ENCODE measurements at regions not wholly inside any gene's neighbourhood (a gene's known extent, or its start where the extent isn't known, plus 50 kb on each side); places are given as distances from the start of the nearest gene placed in this dataset.

- TF ChIP-seq RAD21 (IDR thresholded peaks at IDR 0.05; ENCODE audit: low read depth) = no peak
- no peak for TF ChIP-seq EP300 (IDR thresholded peaks at IDR 0.05; ENCODE audit: borderline replicate concordance)
- no peak for TF ChIP-seq MAX (IDR thresholded peaks at IDR 0.05)
- no peak for TF ChIP-seq REST (IDR thresholded peaks at IDR 0.05; ENCODE audit: low read depth)
- no peak for TF ChIP-seq YY1 (IDR thresholded peaks at IDR 0.05; ENCODE audit: low read depth)
- TF ChIP-seq USF1 (IDR thresholded peaks at IDR 0.05) = no peak
- TF ChIP-seq CEBPB (IDR thresholded peaks at IDR 0.05) = no peak
- TF ChIP-seq TCF12 (IDR thresholded peaks at IDR 0.05; ENCODE audit: low read depth) = no peak
- TF ChIP-seq FOXM1 (IDR thresholded peaks at IDR 0.05; ENCODE audit: borderline replicate concordance, low read depth) = no peak
- no peak for TF ChIP-seq TEAD4 (IDR thresholded peaks at IDR 0.05)
- no peak for TF ChIP-seq TAF1 (IDR thresholded peaks at IDR 0.05; ENCODE audit: low read depth)
- TF ChIP-seq NFIC (IDR thresholded peaks at IDR 0.05) = no peak
- TF ChIP-seq EGR1 (IDR thresholded peaks at IDR 0.05) = no peak
- TF ChIP-seq CREB1 (IDR thresholded peaks at IDR 0.05; ENCODE audit: low read depth) = no peak
- TF ChIP-seq ZBTB7A (IDR thresholded peaks at IDR 0.05; ENCODE audit: low read depth) = no peak
Observed at GRCh38 chr1:98086156-98086555, 165.3 kb upstream of the DPYD start.

- TF ChIP-seq RAD21 (IDR thresholded peaks at IDR 0.05; ENCODE audit: low read depth) = no peak
- TF ChIP-seq EP300 (IDR thresholded peaks at IDR 0.05; ENCODE audit: borderline replicate concordance) = no peak
- TF ChIP-seq TAF1 (IDR thresholded peaks at IDR 0.05; ENCODE audit: low read depth) = no peak
- no peak for TF ChIP-seq YY1 (IDR thresholded peaks at IDR 0.05; ENCODE audit: low read depth)
- TF ChIP-seq TCF12 (IDR thresholded peaks at IDR 0.05; ENCODE audit: low read depth) = no peak
- TF ChIP-seq CEBPB (IDR thresholded peaks at IDR 0.05) = no peak
- no peak for TF ChIP-seq ZBTB7A (IDR thresholded peaks at IDR 0.05; ENCODE audit: low read depth)
- no peak for TF ChIP-seq TEAD4 (IDR thresholded peaks at IDR 0.05)
- no peak for TF ChIP-seq CREB1 (IDR thresholded peaks at IDR 0.05; ENCODE audit: low read depth)
- no peak for TF ChIP-seq REST (IDR thresholded peaks at IDR 0.05; ENCODE audit: low read depth)
- no peak for TF ChIP-seq MAX (IDR thresholded peaks at IDR 0.05)
- no peak for TF ChIP-seq FOXM1 (IDR thresholded peaks at IDR 0.05; ENCODE audit: borderline replicate concordance, low read depth)
- no peak for TF ChIP-seq EGR1 (IDR thresholded peaks at IDR 0.05)
- TF ChIP-seq USF1 (IDR thresholded peaks at IDR 0.05) = no peak
- TF ChIP-seq NFIC (IDR thresholded peaks at IDR 0.05) = no peak
Observed at GRCh38 chr1:98084188-98084587, 163.4 kb upstream of the DPYD start.

- TF ChIP-seq CEBPB (IDR thresholded peaks at IDR 0.05) (no peak), FOXM1 (IDR thresholded peaks at IDR 0.05; ENCODE audit: borderline replicate concordance, low read depth) (no peak)
Observed at GRCh38 chr1:98081944-98082343, 161.1 kb upstream of the DPYD start.

GRCh38 chr1:98078596-98078995 is 157.8 kb upstream of the DPYD start:
- TF ChIP-seq NFIC (IDR thresholded peaks at IDR 0.05) (no peak), CREB1 (IDR thresholded peaks at IDR 0.05; ENCODE audit: low read depth) (no peak), YY1 (IDR thresholded peaks at IDR 0.05; ENCODE audit: low read depth) (no peak), FOXM1 (IDR thresholded peaks at IDR 0.05; ENCODE audit: borderline replicate concordance, low read depth) (no peak), MAX (IDR thresholded peaks at IDR 0.05) (no peak), USF1 (IDR thresholded peaks at IDR 0.05) (no peak), TCF12 (IDR thresholded peaks at IDR 0.05; ENCODE audit: low read depth) (no peak), EGR1 (IDR thresholded peaks at IDR 0.05) (no peak), TEAD4 (IDR thresholded peaks at IDR 0.05) (no peak), EP300 (IDR thresholded peaks at IDR 0.05; ENCODE audit: borderline replicate concordance) (no peak), TAF1 (IDR thresholded peaks at IDR 0.05; ENCODE audit: low read depth) (no peak), REST (IDR thresholded peaks at IDR 0.05; ENCODE audit: low read depth) (no peak)

Data from Ishikawa (cell line).